Endothelial cell of umbilical vein (primary cell): ENCODE measurements at regions not wholly inside any gene's neighbourhood (a gene's known extent, or its start where the extent isn't known, plus 50 kb on each side); places are given as distances from the start of the nearest gene placed in this dataset.

Experiments used
- BruUV-seq: library from RNA; stranded (reverse); fragments of 400-500 nt; replicated peaks from 2 replicates; lab custom pipeline; 2021; lab: Mats Ljungman, UMichigan
- CTCF ChIA-PET: fragments of 300-600, 350-600 bp; sonication (Branson Sonifier 250); formaldehyde crosslinking; loops from one replicate; lab custom pipeline; 2021; ENCODE audit warnings: antibody characterized with exemption, inconsistent platforms; lab: Charles Lee
- POLR2A ChIA-PET: fragments of 300-600, 350-600 bp; sonication (Branson Sonifier 250); formaldehyde crosslinking; loops from one replicate; lab custom pipeline; 2021; ENCODE audit warnings: antibody characterized with exemption, inconsistent platforms; lab: Charles Lee
- DNase-seq: peaks from one replicate; pipeline ENCODE4 v3.0.0-alpha.2; 2011; ENCODE audit warnings: low read depth, low spot score
- FAIRE-seq: peaks from 2 replicates; lab custom pipeline; 2011; peaks lifted over from hg19 to GRCh38; lab: Jason Lieb, UNC
- H2AFZ ChIP-seq: 2 replicates; pipeline ENCODE4 v1.6.0; 2012; ENCODE audit warnings: low read depth, low read length, control low read depth, inconsistent platforms
- H3K27ac ChIP-seq: 2 replicates; pipeline ENCODE4 v1.5.1; 2011; ENCODE audit warnings: low read depth, mild to moderate bottlenecking, control low read depth, low read length, moderate library complexity; ENCODE audit not compliant: insufficient read depth
- H3K27me3 ChIP-seq, 2 experiments: 2 replicates each; pipeline versions ENCODE4 v1.6.0 to v1.6.1; 2011; ENCODE audit warnings: low read length in 2 of 2, mixed read lengths in 1 of 2; ENCODE audit not compliant: control insufficient read depth in 2 of 2, insufficient read depth in 2 of 2
- H3K36me3 ChIP-seq, 2 experiments: 2 replicates in 1 of 2; 3 replicates in 1 of 2; pipeline ENCODE4 v1.5.1; 2011; ENCODE audit warnings: low read length in 2 of 2, mild to moderate bottlenecking in 1 of 2, moderate library complexity in 1 of 2; ENCODE audit not compliant: control insufficient read depth in 2 of 2, insufficient read depth in 2 of 2; ENCODE audit errors: extremely low read depth in 1 of 2
- H3K4me1 ChIP-seq: 3 replicates; pipeline ENCODE4 v1.5.1; 2011; ENCODE audit warnings: mild to moderate bottlenecking, low read length; ENCODE audit not compliant: control insufficient read depth, insufficient read depth; ENCODE audit errors: extremely low read depth
- H3K4me2 ChIP-seq: 2 replicates; pipeline ENCODE4 v1.6.1; 2011; ENCODE audit warnings: low read length, control low read depth, mixed read lengths; ENCODE audit not compliant: insufficient read depth
- H3K4me3 ChIP-seq, 3 experiments: fragments of 200-600 bp in 1 of 3; sonication (generic), shearing (Covaris generic) in 1 of 3; replicated peaks in 1 of 3; 2 replicates each; pipeline ENCODE4 v1.5.1; 2011 to 2016; ENCODE audit warnings: control low read depth in 3 of 3, low read length in 3 of 3, mild to moderate bottlenecking in 2 of 3, inconsistent platforms in 1 of 3, low read depth in 1 of 3, moderate library complexity in 1 of 3; ENCODE audit not compliant: insufficient read depth in 1 of 3
- H3K79me2 ChIP-seq: 2 replicates; pipeline ENCODE4 v1.6.0; 2012; ENCODE audit warnings: low read length, inconsistent platforms; ENCODE audit not compliant: control insufficient read depth, insufficient read depth
- H3K9ac ChIP-seq: replicated peaks from 2 replicates; pipeline ENCODE3; 2011; ENCODE audit warnings: low read length, control low read depth; ENCODE audit not compliant: insufficient read depth; ENCODE audit errors: extremely low read depth
- H3K9me1 ChIP-seq: replicated peaks from 3 replicates; pipeline ENCODE4 v1.6.0; 2011; ENCODE audit warnings: mild to moderate bottlenecking, low read length; ENCODE audit not compliant: control insufficient read depth, insufficient read depth; ENCODE audit errors: extremely low read depth
- H3K9me3 ChIP-seq: replicated peaks from 2 replicates; pipeline ENCODE4 v1.5.1; 2012; ENCODE audit warnings: low read length, inconsistent platforms; ENCODE audit not compliant: control insufficient read depth, insufficient read depth
- H4K20me1 ChIP-seq: replicated peaks from 2 replicates; pipeline ENCODE3; 2011; ENCODE audit warnings: mild to moderate bottlenecking, low read length; ENCODE audit not compliant: control insufficient read depth, insufficient read depth; ENCODE audit errors: extremely low read depth
- EZH2 ChIP-seq: IDR thresholded peaks from 2 replicates; pipeline ENCODE4 v1.6.1; 2012; ENCODE audit warnings: borderline replicate concordance, low read depth, mild to moderate bottlenecking, moderate library complexity, low read length, inconsistent platforms; ENCODE audit not compliant: severe bottlenecking
- FOS ChIP-seq: IDR thresholded peaks from 2 replicates; pipeline ENCODE4 v1.6.1; 2011; ENCODE audit warnings: mild to moderate bottlenecking, low read length, moderate library complexity, borderline replicate concordance; ENCODE audit not compliant: insufficient read depth
- GATA2 ChIP-seq: IDR thresholded peaks from 2 replicates; pipeline ENCODE4 v1.7.0; 2011; ENCODE audit warnings: low read depth, mild to moderate bottlenecking, moderate library complexity, mixed read lengths, low read length; ENCODE audit not compliant: insufficient read length, insufficient read depth
- JUN ChIP-seq: IDR thresholded peaks from 2 replicates; pipeline ENCODE4 v1.6.1; 2011; ENCODE audit warnings: borderline replicate concordance, low read depth; ENCODE audit not compliant: insufficient read length, insufficient read depth
- MYC ChIP-seq: IDR thresholded peaks from one replicate; pipeline ENCODE4 v1.6.1; 2011; ENCODE audit warnings: mild to moderate bottlenecking, low read depth, low read length
- POLR2A ChIP-seq: IDR thresholded peaks from 2 replicates; pipeline ENCODE4 v1.6.1; 2012; ENCODE audit warnings: low read depth, mild to moderate bottlenecking, control low read depth, low read length
- POLR2AphosphoS5 ChIP-seq: IDR thresholded peaks from 2 replicates; pipeline ENCODE4 v1.6.1; 2012; ENCODE audit warnings: low read depth, mild to moderate bottlenecking, control low read depth, low read length, moderate library complexity; ENCODE audit not compliant: insufficient read depth
- dilution Hi-C: fragments of 300-500 bp; cut with MboI; formaldehyde crosslinking; loops from one replicate; pipeline ENCODE4 v1.15.0; 2019; ENCODE audit warnings: low sequenced_read_pairs; ENCODE audit not compliant: extremely low pct_ligation_motif_present
- intact Hi-C: fragments of 100-400 bp; cut with micrococcal nuclease; formaldehyde crosslinking; loops from one replicate; pipeline ENCODE4 v1.10.0; 2022
- TF ChIP-seq, protein P1 (sequence below): IDR thresholded peaks from 2 replicates; pipeline ENCODE4 v1.6.1; 2011; ENCODE audit not compliant: insufficient read depth, insufficient read length
- TF ChIP-seq, protein P2 (sequence below), 2 donors: IDR thresholded peaks; 1 replicate in 1 of 2; 2 replicates in 1 of 2; pipeline ENCODE4 v1.5.1; 2011; ENCODE audit warnings: low read length in 2 of 2, mild to moderate bottlenecking in 2 of 2, moderate library complexity in 2 of 2, control low read depth in 1 of 2, inconsistent platforms in 1 of 2, low read depth in 1 of 2; ENCODE audit not compliant: insufficient read depth in 1 of 2; ENCODE audit errors: extremely low read depth in 1 of 2

DNA sequence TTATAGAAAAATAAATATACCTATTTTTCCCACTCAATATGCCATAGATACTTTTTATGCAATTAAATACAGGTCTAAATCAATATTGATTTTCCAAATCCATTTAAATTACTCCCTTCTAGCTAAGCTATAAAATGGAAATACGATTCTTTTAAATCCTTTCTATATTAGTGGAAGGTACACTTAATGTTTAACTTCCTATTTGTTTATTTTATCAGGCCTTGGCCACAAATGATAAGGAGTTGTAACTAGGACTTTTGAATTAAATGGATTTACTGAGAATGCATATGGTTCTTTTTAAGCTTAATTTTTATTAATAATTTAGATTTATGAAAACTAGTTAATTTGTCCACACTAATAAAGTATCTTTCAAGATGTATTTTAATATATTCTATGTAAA lies 517.0 kb upstream of the CHD1 start:
- BruUV-seq = no TSS peak
- intact Hi-C loops (no loop called here), dilution Hi-C loops (no loop called here)
- Histone ChIP-seq H3K27ac (no peak overlapping the region), H3K36me3 (no peaks in the 10 kb centered on the region), H3K9me1 (no peaks in the 10 kb centered on the region), H3K4me3 (no peak overlapping the region), H3K4me1 (no peaks in the 10 kb centered on the region), H4K20me1 (no peaks in the 10 kb centered on the region), H3K9me3 (no peaks in the 10 kb centered on the region), H3K27me3 (no peaks in the 10 kb centered on the region), H2AFZ (no peak overlapping the region), H3K79me2 (no peaks in the 10 kb centered on the region), H3K9ac (no peak overlapping the region), H3K4me2 (no peak overlapping the region)
- no peak for FAIRE-seq
- no peak for DNase-seq
- TF ChIP-seq JUN (no peak), GATA2 (no peak), EZH2 (no peak), POLR2AphosphoS5 (no peak), MYC (no peak), FOS (no peak), POLR2A (no peak)
- TF ChIP-seq, protein P1, sequence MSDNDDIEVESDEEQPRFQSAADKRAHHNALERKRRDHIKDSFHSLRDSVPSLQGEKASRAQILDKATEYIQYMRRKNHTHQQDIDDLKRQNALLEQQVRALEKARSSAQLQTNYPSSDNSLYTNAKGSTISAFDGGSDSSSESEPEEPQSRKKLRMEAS = no peak
- TF ChIP-seq, protein P2, sequence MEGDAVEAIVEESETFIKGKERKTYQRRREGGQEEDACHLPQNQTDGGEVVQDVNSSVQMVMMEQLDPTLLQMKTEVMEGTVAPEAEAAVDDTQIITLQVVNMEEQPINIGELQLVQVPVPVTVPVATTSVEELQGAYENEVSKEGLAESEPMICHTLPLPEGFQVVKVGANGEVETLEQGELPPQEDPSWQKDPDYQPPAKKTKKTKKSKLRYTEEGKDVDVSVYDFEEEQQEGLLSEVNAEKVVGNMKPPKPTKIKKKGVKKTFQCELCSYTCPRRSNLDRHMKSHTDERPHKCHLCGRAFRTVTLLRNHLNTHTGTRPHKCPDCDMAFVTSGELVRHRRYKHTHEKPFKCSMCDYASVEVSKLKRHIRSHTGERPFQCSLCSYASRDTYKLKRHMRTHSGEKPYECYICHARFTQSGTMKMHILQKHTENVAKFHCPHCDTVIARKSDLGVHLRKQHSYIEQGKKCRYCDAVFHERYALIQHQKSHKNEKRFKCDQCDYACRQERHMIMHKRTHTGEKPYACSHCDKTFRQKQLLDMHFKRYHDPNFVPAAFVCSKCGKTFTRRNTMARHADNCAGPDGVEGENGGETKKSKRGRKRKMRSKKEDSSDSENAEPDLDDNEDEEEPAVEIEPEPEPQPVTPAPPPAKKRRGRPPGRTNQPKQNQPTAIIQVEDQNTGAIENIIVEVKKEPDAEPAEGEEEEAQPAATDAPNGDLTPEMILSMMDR (IDR thresholded peaks at IDR 0.05; ENCODE audit: extremely low read depth in 1 of 2, insufficient read depth in 1 of 2, low read depth in 1 of 2, low read length in 2 of 2) = no peak
- ChIA-PET POLR2A (no interaction called here), CTCF (interaction anchor here (0.6 to 2.2 kb wide), 2 partner anchors 10 to 341 kb away, joined by 3 to 7 read pairs; no protein-coding TSS in a partner anchor)
